ENCODE measurements at regions not wholly inside any gene's neighbourhood (a gene's known extent, or its start where the extent isn't known, plus 50 kb on each side); places are given as distances from the start of the nearest gene placed in this dataset.

- no peak overlapping the region for H3K27ac ChIP-seq (ENCODE audit: low read depth, low read length)
- no peaks in the 10 kb centered on the region for H3K4me1 ChIP-seq (ENCODE audit: control insufficient read depth in 5 of 5, insufficient read depth in 5 of 5, low read length in 5 of 5)
- H3K27me3 ChIP-seq (ENCODE audit: control insufficient read depth in 5 of 5, insufficient read depth in 4 of 5, low read length in 5 of 5), result no peaks in the 10 kb centered on the region
- H3K4me3 ChIP-seq (ENCODE audit: low read depth in 1 of 5, low read length in 5 of 5), result no peak overlapping the region
- H3K36me3 ChIP-seq (ENCODE audit: control insufficient read depth in 5 of 5, insufficient read depth in 5 of 5, low read length in 5 of 5), result no peaks in the 10 kb centered on the region
- no peak overlapping the region for H3K9ac ChIP-seq (ENCODE audit: low read length in 5 of 5)
- peaks cover 0 to 7% (median 4%) of the 10 kb centered on the region in 5 donors for H3K9me3 ChIP-seq (ENCODE audit: control insufficient read depth in 5 of 5, low read length in 5 of 5)
Measured at GRCh38 chr4:151993521-151993920, 232.7 kb upstream of the GATB start.

DNA sequence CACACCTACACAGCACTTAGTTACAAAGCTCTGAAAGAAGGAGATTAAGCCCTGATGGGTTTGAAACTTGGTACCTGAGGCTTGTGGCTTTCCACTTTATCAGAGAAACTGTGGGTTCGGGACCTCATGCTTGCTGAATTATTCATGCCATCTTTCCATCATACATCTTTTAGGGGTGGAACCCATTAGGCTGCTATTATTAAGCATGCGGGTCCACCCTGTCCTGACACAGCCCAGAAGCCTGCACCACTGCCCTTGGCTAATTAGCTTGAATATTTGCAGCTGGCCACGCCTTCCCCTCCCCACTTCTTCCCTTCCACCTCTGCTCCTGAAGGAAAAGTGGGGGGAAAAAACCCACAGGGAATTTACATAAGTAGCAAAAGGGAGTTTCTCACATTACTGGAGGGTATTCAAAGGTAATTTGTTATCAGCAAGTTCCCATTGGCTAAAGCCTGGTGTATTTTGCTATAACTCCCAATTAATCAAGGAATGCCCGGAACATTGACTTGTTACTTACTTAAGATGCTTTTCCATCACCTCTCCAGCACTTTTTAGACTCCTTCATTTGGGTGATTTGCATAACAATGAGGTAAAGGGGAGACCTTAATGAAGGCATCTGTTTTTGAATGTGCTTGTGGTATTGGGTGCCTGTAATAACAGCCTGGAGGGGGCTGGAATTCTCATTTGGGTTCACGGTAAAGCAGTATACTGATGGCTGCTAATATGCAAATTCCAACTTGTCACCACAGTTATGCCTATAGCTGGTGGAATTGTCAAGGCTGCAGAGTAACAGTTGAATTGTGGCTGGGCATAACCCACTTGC, 231.7 kb upstream of the GATB start:
- no peaks in the 10 kb centered on the region for H3K4me1 ChIP-seq (ENCODE audit: control insufficient read depth in 5 of 5, insufficient read depth in 5 of 5, low read length in 5 of 5)
- H3K9me3 ChIP-seq (ENCODE audit: control insufficient read depth in 5 of 5, low read length in 5 of 5), result peaks cover 0 to 7% (median 4%) of the 10 kb centered on the region in 5 donors
- no peaks in the 10 kb centered on the region for H3K36me3 ChIP-seq (ENCODE audit: control insufficient read depth in 5 of 5, insufficient read depth in 5 of 5, low read length in 5 of 5)
- H3K4me3 ChIP-seq (ENCODE audit: low read depth in 1 of 5, low read length in 5 of 5), result no peak overlapping the region
- H3K27ac ChIP-seq (ENCODE audit: low read depth, low read length), result no peak overlapping the region
- no peaks in the 10 kb centered on the region for H3K27me3 ChIP-seq (ENCODE audit: control insufficient read depth in 5 of 5, insufficient read depth in 4 of 5, low read length in 5 of 5)
- H3K9ac ChIP-seq (ENCODE audit: low read length in 5 of 5), result no peak overlapping the region

DNA sequence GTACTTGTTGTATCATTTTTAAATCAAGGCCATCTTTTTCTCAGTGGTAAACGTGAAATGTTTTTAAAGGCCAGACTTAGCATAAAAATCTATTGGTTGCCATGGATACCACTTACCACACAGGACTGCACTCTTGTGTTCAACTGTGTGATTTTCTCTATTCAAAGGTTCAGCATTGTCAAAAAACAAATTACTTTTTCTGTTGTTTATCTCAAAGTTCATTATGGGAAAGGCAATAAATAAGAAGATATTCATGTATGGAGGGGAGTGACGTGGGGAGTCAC, 231.0 kb upstream of the GATB start:
- Histone ChIP-seq H3K36me3 (ENCODE audit: control insufficient read depth in 5 of 5, insufficient read depth in 5 of 5, low read length in 5 of 5) (no peaks in the 10 kb centered on the region), H3K27ac (ENCODE audit: low read depth, low read length) (no peak overlapping the region), H3K27me3 (ENCODE audit: control insufficient read depth in 5 of 5, insufficient read depth in 4 of 5, low read length in 5 of 5) (no peaks in the 10 kb centered on the region), H3K9me3 (ENCODE audit: control insufficient read depth in 5 of 5, low read length in 5 of 5) (peaks cover 0 to 7% (median 4%) of the 10 kb centered on the region in 5 donors), H3K4me1 (ENCODE audit: control insufficient read depth in 5 of 5, insufficient read depth in 5 of 5, low read length in 5 of 5) (no peaks in the 10 kb centered on the region), H3K9ac (ENCODE audit: low read length in 5 of 5) (no peak overlapping the region), H3K4me3 (ENCODE audit: low read depth in 1 of 5, low read length in 5 of 5) (no peak overlapping the region)

GRCh38 chr4:151991001-151991883, 230.4 kb upstream of the GATB start:
- H3K9ac ChIP-seq (ENCODE audit: low read length in 5 of 5), result no peak overlapping the region
- H3K36me3 ChIP-seq (ENCODE audit: control insufficient read depth in 5 of 5, insufficient read depth in 5 of 5, low read length in 5 of 5), result no peaks in the 10 kb centered on the region
- H3K4me3 ChIP-seq (ENCODE audit: low read depth in 1 of 5, low read length in 5 of 5), result no peak overlapping the region
- H3K9me3 ChIP-seq (ENCODE audit: control insufficient read depth in 5 of 5, low read length in 5 of 5), result peaks cover 0 to 7% (median 4%) of the 10 kb centered on the region in 5 donors
- no peaks in the 10 kb centered on the region for H3K4me1 ChIP-seq (ENCODE audit: control insufficient read depth in 5 of 5, insufficient read depth in 5 of 5, low read length in 5 of 5)
- no peak overlapping the region for H3K27ac ChIP-seq (ENCODE audit: low read depth, low read length)
- H3K27me3 ChIP-seq (ENCODE audit: control insufficient read depth in 5 of 5, insufficient read depth in 4 of 5, low read length in 5 of 5), result no peaks in the 10 kb centered on the region

DNA sequence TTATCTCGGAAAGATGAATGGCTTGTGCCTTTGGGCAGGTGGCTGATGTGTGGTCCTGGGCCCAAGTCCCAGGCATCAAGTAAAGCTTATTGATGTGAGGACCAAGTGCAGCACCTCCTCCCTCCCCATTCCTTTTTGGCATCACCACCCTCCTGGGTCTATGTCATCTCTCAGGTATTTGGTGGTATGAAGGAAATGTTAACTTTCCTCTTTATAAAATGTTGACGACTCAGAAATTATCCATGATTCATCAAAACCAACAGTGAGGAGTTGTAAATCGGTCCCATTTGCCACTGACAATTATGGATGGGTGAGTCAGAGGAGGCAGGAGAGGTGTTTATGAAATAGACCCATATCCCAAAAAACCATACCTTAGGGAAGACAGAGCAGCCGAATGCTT, 229.4 kb upstream of the GATB start:
- peaks cover 0 to 7% (median 4%) of the 10 kb centered on the region in 5 donors for H3K9me3 ChIP-seq (ENCODE audit: control insufficient read depth in 5 of 5, low read length in 5 of 5)
- no peaks in the 10 kb centered on the region for H3K4me1 ChIP-seq (ENCODE audit: control insufficient read depth in 5 of 5, insufficient read depth in 5 of 5, low read length in 5 of 5)
- no peaks in the 10 kb centered on the region for H3K36me3 ChIP-seq (ENCODE audit: control insufficient read depth in 5 of 5, insufficient read depth in 5 of 5, low read length in 5 of 5)
- H3K9ac ChIP-seq (ENCODE audit: low read length in 5 of 5), result no peak overlapping the region
- H3K4me3 ChIP-seq (ENCODE audit: low read depth in 1 of 5, low read length in 5 of 5), result no peak overlapping the region
- H3K27me3 ChIP-seq (ENCODE audit: control insufficient read depth in 5 of 5, insufficient read depth in 4 of 5, low read length in 5 of 5), result no peaks in the 10 kb centered on the region
- H3K27ac ChIP-seq (ENCODE audit: low read depth, low read length), result no peak overlapping the region

DNA sequence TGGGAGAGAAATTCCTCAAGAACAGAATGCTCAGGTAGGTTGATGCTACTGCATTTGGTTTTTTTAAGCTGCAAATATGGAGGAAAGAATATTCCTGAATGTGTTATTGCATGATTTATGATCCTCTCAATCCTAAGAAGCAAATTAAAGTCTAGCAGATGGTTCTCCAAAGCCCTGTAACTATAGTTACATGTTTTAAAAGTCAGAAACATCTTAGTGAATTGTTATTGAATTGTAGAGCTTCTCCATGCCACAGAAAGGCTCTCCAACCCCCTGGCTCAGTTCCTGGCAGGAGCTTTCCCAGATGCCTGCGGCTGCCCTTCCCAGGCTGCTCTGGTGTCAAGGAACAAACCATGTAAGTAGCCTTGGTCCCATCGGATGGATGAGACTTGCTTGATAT, 227.8 kb upstream of the GATB start:
- H3K9ac ChIP-seq (ENCODE audit: low read length in 5 of 5), result no peak overlapping the region
- H3K4me1 ChIP-seq (ENCODE audit: control insufficient read depth in 5 of 5, insufficient read depth in 5 of 5, low read length in 5 of 5), result peaks cover 0 to 7% (median 3%) of the 10 kb centered on the region in 5 donors
- no peaks in the 10 kb centered on the region for H3K9me3 ChIP-seq (ENCODE audit: control insufficient read depth in 5 of 5, low read length in 5 of 5)
- H3K27ac ChIP-seq (ENCODE audit: low read depth, low read length), result no peak overlapping the region
- H3K4me3 ChIP-seq (ENCODE audit: low read depth in 1 of 5, low read length in 5 of 5), result no peak overlapping the region
- no peaks in the 10 kb centered on the region for H3K36me3 ChIP-seq (ENCODE audit: control insufficient read depth in 5 of 5, insufficient read depth in 5 of 5, low read length in 5 of 5)
- no peaks in the 10 kb centered on the region for H3K27me3 ChIP-seq (ENCODE audit: control insufficient read depth in 5 of 5, insufficient read depth in 4 of 5, low read length in 5 of 5)

- H3K4me3 ChIP-seq (ENCODE audit: low read depth in 1 of 5, low read length in 5 of 5), result no peak overlapping the region
- peaks cover 0 to 9% (median 3%) of the 10 kb centered on the region in 5 donors for H3K4me1 ChIP-seq (ENCODE audit: control insufficient read depth in 5 of 5, insufficient read depth in 5 of 5, low read length in 5 of 5)
- no peaks in the 10 kb centered on the region for H3K36me3 ChIP-seq (ENCODE audit: control insufficient read depth in 5 of 5, insufficient read depth in 5 of 5, low read length in 5 of 5)
- no peak overlapping the region for H3K27ac ChIP-seq (ENCODE audit: low read depth, low read length)
- H3K27me3 ChIP-seq (ENCODE audit: control insufficient read depth in 5 of 5, insufficient read depth in 4 of 5, low read length in 5 of 5), result no peaks in the 10 kb centered on the region
- no peak overlapping the region for H3K9ac ChIP-seq (ENCODE audit: low read length in 5 of 5)
- H3K9me3 ChIP-seq (ENCODE audit: control insufficient read depth in 5 of 5, low read length in 5 of 5), result no peaks in the 10 kb centered on the region
Measured at GRCh38 chr4:151987606-151988005, 226.8 kb upstream of the GATB start.

DNA sequence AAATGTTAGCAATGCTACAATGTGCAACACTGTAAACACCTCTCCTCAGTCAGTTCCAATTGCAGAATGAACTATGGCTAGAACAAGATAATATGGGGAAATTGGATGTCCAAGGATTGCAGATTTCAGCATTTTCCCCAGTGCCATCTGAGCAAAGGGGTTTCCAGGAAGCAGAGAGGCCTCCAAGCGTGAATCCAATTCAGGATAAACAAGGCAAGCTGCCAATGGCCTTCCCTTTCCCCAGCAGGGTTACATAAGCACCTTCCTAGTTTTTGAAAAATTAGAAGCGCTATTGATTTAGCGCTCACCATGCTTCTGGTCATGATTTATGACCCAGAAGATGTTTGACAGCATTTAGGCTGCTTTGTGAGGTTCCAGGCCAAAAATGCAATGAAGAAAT, 223.0 kb upstream of the GATB start:
- Histone ChIP-seq H3K27me3 (ENCODE audit: control insufficient read depth in 5 of 5, insufficient read depth in 4 of 5, low read length in 5 of 5) (no peaks in the 10 kb centered on the region), H3K4me3 (ENCODE audit: low read depth in 1 of 5, low read length in 5 of 5) (no peak overlapping the region), H3K9ac (ENCODE audit: low read length in 5 of 5) (no peak overlapping the region), H3K27ac (ENCODE audit: low read depth, low read length) (no peak overlapping the region), H3K9me3 (ENCODE audit: control insufficient read depth in 5 of 5, low read length in 5 of 5) (no peaks in the 10 kb centered on the region), H3K36me3 (ENCODE audit: control insufficient read depth in 5 of 5, insufficient read depth in 5 of 5, low read length in 5 of 5) (no peaks in the 10 kb centered on the region), H3K4me1 (ENCODE audit: control insufficient read depth in 5 of 5, insufficient read depth in 5 of 5, low read length in 5 of 5) (peaks cover 0 to 9% (median 3%) of the 10 kb centered on the region in 5 donors)

DNA sequence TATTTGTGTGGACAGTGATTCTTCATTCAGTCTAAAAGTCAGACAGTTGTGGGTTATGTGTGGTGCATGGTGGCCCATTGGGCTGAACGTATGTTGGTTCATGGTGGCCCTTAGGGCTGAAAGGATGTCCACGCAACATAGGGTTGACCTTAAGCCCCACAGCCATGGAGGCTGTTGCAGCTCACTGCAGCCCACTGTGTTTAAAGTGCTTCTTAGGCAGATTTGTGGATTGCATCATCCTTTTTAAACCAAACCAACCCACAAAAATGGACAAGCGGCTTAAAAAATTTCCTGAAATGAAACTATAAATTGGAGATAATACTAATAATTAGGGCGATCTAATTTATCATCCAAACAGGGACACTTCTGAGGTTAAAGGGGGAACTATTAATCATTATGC, 219.0 kb upstream of the GATB start:
- Histone ChIP-seq H3K27ac (ENCODE audit: low read depth, low read length) (no peak overlapping the region), H3K9ac (ENCODE audit: low read length in 5 of 5) (no peak overlapping the region), H3K36me3 (ENCODE audit: control insufficient read depth in 5 of 5, insufficient read depth in 5 of 5, low read length in 5 of 5) (no peaks in the 10 kb centered on the region), H3K4me1 (ENCODE audit: control insufficient read depth in 5 of 5, insufficient read depth in 5 of 5, low read length in 5 of 5) (peaks cover 0 to 9% (median 3%) of the 10 kb centered on the region in 5 donors), H3K4me3 (ENCODE audit: low read depth in 1 of 5, low read length in 5 of 5) (no peak overlapping the region), H3K27me3 (ENCODE audit: control insufficient read depth in 5 of 5, insufficient read depth in 4 of 5, low read length in 5 of 5) (no peaks in the 10 kb centered on the region), H3K9me3 (ENCODE audit: control insufficient read depth in 5 of 5, low read length in 5 of 5) (peaks cover 6 to 18% (median 14%) of the 10 kb centered on the region in 5 donors)

DNA sequence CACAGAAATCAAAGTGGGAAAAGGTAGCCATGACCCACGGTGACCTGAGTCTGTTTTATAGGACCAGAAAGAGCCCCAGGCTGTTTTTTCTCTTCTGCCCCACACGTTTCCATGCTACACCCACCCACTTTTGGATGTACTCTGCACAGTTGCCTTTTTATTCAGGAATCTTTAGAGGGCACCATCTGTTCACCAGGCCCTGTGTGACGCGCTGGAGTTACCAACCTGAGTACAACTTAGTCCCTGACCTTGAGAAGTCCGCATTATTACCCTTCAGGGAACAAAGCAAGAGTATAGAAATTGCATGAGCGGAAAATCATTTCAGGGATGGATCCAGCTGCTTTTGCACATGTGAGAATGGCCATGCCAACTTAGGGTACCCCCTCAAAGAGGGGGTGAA, 207.8 kb upstream of the GATB start:
- no peak overlapping the region for H3K4me3 ChIP-seq (ENCODE audit: low read depth in 1 of 5, low read length in 5 of 5)
- H3K27me3 ChIP-seq (ENCODE audit: control insufficient read depth in 5 of 5, insufficient read depth in 4 of 5, low read length in 5 of 5), result no peaks in the 10 kb centered on the region

More for the DNA sequence above, 207.8 kb upstream of the GATB start:
- H3K36me3 ChIP-seq (ENCODE audit: control insufficient read depth in 5 of 5, insufficient read depth in 5 of 5, low read length in 5 of 5), result no peaks in the 10 kb centered on the region
- H3K9ac ChIP-seq (ENCODE audit: low read length in 5 of 5), result no peak overlapping the region
- H3K9me3 ChIP-seq (ENCODE audit: control insufficient read depth in 5 of 5, low read length in 5 of 5), result no peaks in the 10 kb centered on the region
- H3K27ac ChIP-seq (ENCODE audit: low read depth, low read length), result no peak overlapping the region
- no peaks in the 10 kb centered on the region for H3K4me1 ChIP-seq (ENCODE audit: control insufficient read depth in 5 of 5, insufficient read depth in 5 of 5, low read length in 5 of 5)

All from subcutaneous abdominal adipose tissue (tissue), 5 donors.